ENCODE measurements at regions not wholly inside any gene's neighbourhood (a gene's known extent, or its start where the extent isn't known, plus 50 kb on each side); places are given as distances from the start of the nearest gene placed in this dataset.

DNA sequence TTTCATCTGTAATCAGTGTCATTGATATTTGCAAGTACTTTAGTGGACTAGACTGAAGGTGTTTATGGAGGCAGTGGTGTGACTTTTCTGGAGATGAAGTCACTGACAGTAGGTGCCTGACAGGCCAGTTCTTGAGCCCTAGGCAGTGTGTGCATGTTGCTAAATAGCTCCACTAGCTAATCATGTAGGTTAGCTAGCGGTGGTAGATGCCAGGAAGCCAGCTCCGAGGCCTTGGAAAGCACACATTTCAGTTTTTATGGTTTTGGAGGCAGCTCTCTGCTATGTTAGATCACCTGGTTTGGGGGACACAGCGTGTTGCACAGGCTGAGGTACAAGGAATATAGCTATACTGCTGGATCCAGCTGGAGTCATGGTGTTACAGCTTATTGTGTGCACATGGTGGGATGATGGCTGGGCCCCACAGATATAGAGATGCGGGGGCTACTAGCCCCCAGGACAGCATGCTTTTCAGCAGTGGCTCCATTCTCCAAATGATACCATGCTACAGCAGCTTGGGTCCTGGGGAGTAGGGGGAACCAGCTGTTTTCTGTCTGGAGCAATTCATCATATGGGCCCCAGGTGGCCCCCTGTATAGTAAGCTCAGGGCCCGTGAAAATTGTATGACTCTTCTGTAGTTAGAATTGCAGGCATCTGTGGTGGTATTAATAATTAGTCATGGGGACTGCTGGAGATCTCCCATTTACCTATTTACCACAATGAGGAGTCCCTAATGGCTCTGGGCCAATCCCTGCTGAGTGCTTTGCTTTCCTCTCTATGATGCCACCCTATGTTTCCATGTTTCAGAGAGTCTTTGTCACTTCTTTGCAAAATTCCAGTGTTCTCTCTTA lies 367.2 kb upstream of the LMO3 start:
- no peak for DNase-seq (ENCODE audit: low spot score)

DNA sequence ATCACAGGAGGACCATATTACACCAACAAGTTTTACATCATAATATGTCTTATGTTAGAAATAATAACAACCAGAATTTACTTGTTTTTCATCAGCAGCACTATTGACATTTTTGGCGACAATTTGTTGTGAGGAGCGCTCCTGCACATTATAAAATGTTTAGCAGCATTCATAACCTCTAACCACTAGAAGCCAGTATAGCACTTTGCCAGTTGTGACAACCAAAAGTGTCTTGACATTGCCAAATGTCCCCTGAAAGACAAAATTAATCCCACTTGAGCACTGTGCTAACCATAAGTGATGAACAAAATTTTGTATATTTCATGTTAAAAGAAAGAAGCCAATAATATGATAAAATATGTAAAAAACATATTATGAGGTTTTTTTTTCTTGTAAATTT lies 356.9 kb upstream of the LMO3 start:
- no peak for DNase-seq (ENCODE audit: low spot score)

DNA sequence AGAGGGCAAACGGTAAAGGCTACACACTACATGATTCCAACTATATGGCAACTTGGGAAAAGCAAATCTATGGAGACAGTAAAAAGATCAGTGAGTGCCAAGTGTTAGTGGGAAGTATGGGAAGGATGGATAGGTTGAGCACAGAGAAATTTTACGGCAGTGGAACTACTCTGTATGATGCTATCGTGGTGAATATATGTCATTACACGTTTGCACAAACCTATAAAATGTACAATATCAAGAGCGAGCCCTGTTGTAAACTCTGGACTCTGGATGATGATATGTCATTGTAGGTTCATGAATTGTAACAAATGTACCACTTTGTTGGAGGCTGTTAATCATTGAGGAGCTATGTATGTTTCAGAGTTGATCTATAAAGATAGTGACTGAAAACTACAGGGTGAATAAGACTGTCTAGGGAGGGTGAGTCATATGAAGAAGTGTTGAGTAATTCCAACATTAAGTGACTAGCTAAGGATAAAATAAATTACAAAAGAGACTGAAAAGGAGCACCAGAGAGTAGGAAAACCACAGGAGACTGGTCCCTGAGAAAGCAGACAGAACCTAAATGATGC lies 349.2 kb upstream of the LMO3 start:
- no peak for DNase-seq (ENCODE audit: low spot score)

DNA sequence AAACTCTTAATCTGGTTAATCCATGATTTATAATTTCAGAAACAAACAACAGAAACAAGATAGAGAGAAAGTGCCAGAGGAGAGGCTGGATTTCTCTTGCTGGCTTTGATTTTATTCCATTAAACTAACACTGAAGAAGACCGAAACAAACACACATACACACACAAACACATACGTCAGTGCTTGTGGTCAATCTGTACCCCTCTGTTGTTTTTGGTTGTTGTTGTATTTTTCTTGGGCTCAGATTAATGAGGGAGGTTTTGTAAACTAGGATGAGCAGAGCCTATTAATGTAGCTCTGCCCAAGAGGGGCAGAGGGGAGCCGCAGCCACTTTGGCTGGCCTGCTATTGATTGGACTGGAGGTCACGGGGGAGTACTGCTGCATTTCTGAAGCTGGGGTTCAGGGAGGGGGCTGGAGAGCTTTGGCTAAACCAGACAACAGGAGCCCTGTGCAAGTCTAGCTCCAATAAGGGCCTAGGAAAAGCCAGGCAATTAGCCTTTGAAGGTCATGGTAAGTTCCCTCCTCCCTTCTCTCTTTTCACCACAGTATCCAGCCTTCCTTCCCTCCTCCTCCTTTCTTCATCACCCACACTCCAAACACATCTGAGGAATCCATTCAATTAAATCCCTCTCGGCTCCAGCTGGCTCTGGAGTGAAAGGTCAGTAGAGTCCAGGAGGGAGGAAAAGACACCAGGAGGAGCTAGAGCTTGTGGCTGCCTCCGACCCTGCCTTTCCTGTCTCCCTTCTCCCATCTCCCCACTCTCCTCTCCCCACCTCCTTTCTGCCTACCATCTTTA lies 344.1 kb upstream of the LMO3 start:
- DNase-seq (ENCODE audit: low spot score) = peak; percentile 67

DNA sequence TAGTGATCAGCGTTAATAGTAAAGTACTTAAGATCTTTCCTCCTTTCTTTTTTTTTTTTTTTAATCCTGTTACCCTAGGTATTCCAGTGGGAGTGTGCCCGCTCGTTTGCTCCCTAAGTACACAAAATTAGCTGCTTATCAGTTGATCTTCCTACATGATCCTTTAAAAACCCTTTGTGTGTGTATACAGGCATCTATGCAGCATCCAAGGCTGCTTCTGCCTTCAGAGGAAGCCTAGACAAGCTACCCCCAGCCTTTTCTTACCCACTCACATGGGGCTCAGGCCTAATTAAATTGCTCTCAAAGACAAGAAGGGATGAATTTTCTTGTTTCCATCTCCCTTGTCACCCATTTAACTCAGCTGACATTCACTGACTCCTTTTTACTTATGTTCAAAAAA lies 343.4 kb upstream of the LMO3 start:
- DNase-seq (ENCODE audit: low spot score) = no peak

DNA sequence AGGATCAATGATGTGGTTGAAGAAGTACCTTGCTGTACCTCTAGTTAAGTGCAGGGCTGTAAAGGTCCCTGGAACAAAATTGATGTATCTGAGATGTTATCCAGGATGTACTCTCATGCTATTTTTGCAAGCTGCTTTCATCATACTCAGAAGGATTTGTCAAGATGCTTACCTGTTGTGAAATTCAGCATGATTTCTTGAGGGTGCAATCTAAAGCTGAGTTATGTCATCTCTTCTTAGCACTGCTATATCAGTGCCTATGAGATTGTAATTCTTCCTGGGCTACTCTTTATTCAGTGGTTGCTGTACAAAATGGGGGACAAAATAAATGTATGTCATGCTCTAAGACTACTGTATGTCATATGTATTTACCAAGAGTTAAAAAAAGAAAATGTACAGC lies 340.7 kb upstream of the LMO3 start:
- DNase-seq (ENCODE audit: low spot score) = no peak

DNA sequence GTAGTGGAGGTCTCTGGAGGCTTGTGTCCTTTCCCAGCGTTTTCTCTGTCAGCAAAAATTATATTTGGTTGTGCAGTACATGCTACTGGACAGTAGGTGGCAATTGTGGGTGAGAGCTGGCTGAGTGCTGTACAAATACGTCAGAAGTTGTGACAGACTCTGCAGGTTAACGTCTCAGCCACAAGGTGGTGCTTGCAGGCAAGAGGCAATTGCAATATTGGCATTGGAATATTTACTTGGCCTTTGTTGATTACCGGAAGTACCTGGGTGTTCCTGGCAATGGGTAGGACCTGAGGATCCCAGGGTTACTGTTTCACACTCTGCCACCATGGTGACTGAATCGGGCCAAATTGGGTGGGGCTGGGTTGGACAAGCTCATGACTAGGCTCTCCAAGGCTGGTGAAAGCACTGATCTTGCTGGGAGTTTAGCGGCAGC lies 333.9 kb upstream of the LMO3 start:
- DNase-seq (ENCODE audit: low spot score) = peak; percentile 76

DNA sequence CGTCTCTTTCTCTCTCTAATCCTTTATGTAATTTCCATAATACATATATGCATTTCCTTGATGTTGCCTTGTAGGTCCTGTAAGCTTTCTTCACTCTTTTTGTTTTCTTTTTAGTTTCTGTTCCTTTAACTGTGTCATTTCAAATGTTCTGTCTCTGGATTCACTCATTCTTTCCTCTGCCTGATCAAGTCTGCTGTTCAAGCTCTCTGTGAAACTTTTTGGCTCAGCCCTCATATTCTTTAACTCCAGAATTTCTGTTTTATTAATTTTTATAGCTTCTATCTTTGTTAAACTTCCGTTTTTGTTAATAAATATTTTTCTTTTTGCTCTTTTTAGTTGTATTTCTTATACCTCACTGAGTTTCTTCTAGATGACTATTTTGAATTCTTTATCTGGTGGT lies 321.3 kb upstream of the LMO3 start:
- DNase-seq (ENCODE audit: low spot score) = no peak

DNA sequence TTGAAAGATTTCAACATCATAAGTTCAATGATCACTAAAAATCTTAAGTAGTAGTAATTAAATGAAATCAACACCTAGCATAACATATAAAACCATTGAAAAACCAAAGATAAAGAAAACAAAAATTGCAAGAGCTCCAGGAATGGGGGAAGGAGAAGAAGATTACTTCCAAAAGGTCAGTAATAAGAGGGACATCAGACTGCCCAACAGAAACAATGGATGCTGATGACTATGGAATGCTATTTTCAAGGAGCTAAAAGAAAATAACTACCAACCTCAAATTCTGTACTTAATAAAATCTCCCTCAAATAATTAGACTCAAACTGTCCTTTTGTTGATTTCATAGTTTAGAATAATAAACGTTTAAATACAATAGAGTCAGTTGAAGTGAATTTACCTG lies 314.5 kb upstream of the LMO3 start:
- DNase-seq (ENCODE audit: low spot score) = no peak

DNA sequence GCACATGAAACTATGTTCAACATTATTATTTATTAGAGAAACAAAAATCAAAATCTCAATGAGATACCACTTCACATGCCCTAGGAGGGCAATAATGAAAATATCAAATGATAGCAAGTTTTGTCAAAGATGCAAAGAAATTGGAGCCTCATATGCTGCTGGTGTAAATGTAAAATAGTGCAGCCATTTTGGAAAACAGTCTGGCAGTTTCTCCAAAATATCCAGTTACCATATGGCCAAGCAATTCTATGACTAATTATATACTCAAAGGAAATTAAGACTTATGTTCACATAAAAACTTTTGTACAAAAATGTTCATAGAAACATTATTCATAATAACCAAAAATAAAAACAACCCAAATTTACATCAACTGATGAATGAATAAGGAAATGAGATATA lies 313.6 kb upstream of the LMO3 start:
- DNase-seq (ENCODE audit: low spot score) = no peak

DNA sequence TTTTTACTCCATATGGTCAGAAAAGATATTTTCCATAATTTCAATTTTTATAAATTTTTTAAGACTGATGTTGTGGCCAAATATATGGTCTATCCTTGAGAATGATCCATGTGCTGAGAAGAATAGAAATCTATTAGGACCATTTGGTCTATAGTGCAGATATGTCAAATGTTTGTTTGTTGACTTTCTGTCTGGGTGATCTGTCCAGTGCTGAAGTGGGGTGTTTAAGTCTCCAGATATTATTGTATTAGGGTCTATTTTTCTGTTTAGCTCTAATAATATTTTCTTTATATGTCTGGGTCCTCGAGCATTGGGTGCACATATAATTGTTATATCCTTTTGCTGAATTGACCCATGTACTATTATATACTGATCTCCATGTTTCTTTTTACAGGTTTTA lies 308.9 kb upstream of the LMO3 start:
- DNase-seq (ENCODE audit: low spot score) = no peak

DNA sequence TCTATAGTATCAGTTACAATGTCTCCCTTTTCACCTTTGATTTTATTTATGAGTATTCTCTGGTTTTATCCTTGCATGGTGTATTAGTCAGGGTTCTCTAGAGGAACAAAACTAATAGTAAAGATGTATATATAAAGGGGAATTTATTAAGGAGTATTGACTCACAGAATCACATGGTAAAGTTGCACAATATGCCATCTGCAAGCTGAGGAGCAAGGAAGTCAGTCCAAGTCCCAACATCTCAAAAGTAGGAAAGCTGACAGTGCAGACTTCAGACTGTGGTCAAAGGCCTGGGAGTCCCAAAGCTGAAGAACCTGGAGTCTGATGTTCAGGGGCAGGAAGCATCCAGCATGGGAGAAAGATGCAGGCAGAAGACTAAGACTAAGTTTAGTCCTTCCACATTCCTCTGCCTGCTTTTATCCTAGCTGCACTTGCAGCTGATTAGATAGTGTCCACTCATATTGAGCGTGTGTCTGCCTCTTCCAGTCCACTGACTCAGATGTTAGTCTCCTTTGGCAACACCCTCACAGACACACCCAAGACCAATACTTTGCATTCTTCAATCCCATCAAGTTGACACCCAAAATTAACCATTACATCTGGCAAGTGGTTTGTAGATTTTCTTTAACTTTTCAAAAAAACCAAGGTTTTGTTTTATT lies 308.0 kb upstream of the LMO3 start:
- no peak for DNase-seq (ENCODE audit: low spot score)

DNA sequence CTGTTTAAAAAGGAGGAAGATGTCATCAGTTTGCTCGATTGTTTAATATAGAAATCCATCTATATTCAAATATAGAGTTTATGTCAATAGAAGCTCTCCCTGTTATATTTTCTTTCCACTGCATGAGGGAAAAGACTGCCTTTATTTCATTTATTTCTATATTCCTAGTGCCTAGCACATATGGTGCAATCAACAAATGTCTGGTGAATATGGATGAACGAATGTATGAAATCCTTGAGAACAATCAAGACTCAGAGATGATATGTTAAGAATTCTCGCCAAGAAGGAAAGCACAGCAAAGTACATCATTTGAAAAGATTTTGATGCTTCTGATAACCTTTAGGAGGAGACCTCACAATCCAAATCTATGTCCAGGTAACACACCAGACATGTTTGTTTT lies 296.0 kb upstream of the LMO3 start:
- DNase-seq (ENCODE audit: low spot score) = no peak

DNA sequence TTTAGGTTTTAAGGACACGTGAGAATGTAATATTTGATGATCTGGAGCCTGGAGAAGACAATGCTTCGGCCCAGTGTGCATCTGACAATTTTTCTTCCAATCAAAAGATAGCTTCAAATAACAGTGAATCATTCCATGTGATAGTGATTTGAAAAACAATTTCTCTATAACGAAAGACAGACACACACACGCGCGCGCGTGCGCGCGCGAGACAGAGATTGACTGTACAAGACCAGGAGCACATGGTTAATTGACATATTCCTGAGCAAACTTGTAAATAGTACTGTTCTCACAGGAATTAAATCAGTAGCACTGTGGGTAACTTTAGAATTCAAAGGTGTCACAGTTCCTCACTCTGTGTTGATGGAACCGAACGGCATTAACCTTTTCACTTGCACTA lies 287.5 kb upstream of the LMO3 start:
- no peak for DNase-seq (ENCODE audit: low spot score)

DNA sequence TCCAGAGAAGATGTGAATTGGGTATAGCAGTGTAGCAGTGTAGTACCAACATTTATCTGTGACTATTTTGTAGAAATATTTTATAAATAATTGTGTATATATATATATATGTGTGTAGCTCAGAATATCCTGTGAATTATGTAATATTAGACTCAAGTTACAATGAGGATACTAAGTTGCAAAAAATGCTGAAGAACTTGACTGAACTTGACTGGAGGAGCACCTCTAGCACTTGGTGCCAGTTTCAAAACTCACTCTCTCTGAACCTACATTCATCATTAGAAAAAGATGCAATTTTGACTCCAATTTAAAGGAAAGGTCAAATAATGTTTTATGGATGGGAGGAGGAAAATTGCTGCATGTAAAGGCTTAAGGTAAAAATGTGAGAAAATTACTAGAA lies 285.7 kb upstream of the LMO3 start:
- no peak for DNase-seq (ENCODE audit: low spot score)

DNA sequence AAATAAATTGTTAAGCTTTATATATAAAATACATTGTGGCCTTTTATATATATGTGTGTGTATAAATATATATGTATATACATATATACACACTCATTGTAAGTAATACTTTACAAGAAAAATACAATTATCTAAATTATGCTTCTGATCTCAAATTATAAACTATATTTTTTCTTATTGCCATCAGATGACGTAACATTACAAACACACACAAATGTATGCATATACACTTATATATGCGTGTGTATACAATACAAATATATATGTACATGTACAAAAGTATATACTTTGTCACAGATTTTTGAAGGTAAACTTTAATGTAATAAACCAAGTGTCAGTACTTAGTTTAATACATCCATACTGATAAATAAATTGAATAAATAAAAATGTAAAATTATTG lies 278.9 kb upstream of the LMO3 start:
- DNase-seq (ENCODE audit: low spot score) = no peak

DNA sequence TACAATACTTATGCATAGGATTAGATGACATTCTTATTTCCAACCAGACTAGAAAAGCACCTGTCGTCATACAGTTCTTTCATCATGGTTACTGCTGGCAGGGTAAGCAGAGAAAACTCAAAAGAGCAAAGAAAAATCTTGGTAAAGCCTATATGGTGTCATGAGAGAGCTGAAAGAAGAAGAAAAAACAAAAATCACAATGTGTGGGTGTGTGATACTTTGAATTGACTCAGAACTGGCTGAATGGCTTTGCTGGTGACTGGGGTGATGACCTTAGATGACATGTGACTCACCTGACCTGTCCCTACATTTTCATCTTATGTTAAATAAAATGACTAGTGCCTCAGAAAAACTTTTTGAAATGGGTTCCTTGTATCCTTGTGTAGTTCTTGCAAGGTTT lies 278.1 kb upstream of the LMO3 start:
- no peak for DNase-seq (ENCODE audit: low spot score)

DNA sequence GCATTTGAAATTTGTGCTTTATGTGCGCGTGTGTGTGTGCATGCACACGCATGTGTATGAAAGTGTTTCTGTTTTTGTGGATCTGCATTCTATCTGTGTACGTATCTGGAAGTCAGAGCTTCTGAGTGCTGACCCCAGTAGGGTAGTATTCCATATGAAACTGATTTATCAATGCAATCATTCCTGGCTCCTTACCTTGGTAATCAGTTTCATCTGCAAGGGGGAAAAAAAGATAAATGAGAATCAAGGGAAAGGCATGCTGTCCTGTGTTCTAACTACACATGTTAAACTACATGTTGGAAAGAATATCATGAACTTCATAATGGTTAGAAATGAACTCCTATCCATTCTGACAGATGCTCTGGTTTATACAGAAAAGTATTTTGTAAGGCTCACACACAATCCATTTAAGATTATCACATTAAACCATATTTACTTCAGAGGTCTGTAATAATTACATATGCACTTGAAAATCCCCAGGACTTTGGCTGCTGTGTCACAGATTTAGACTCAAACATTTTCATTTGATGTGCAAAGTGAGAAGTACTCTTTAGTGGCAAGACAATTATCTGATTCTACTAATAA lies 276.1 kb upstream of the LMO3 start:
- DNase-seq (ENCODE audit: low spot score) = no peak

DNA sequence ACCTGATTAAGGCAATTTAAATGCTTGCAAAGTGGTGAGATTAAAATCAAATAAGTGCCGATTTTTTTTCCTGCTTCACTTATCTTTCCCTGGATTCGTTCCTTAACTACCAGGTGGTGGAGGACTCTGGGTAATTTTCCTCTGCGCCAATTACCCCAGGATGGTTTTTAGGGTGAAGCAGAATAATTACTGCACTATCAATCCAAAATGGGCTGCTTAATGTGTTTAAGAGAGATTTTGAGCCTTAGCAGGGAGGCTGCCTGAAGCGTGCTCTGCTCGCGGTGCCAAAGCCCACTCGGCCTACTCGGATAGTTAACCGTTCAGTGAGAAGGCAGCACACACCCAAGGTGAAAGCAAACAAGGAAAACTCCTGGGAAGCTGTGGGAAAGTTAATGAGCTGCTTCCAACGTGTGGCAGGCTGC lies 274.9 kb upstream of the LMO3 start:
- peak; percentile 51 for DNase-seq (ENCODE audit: low spot score)

DNA sequence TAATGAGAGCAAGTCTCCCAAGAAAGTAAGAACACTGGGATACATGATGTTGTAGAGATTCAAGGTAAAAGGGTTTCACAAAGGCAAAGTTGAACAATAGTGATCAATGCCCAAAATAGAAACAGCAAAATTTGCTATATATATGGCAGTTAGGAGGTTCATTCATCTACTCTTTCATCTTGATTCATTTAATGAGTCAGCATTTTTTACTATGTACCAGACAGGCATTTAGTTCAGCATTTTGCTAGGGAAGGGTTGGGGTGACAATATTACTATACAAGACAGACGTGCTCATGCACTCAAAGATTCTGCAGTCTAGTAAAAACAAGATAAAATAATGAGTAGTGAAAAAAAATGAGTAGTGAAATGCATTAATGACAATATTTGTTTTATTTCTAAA lies 264.9 kb upstream of the LMO3 start:
- no peak for DNase-seq (ENCODE audit: low spot score)

DNA sequence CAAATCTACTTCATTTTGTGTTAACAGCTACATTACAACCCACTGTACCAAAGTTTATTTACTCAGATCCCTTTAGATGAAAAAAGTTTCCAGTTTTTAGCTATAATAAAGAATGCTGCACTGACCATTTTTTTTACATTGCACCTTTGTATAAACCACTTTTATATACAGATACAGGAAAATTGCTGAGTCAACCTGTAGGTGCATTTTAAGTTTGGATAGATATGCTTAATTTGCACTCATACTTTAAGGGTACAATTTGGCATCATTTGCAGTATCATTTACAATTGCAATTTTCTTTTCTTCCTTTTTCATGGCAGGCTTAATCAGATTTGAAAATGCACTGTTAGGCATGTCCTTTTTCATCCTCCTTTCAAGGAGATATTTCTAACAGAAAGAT lies 257.8 kb upstream of the LMO3 start:
- DNase-seq (ENCODE audit: low spot score) = no peak

DNA sequence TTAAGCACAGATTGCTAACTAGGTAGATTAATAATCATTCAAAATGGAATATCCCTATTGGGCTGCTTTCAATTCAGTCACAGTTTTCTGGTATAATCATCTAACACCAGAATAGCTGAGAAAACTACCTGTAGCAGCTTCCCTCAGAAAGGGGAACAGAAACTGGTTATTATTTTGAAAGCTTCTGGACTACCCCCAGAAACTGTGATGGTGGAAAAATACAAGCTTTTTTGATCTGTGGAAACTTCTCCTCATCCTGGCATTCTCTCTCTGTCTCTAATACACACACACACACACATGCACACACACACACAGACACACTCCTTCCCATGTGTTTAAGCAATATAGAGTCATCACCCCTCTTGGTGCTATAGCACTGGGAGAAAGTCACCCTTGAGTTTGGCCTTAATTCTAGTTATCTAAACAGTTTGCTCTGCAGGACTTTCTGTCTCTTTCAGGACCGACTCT lies 251.5 kb upstream of the LMO3 start:
- DNase-seq (ENCODE audit: low spot score) = no peak

Measured in ecto neural progenitor cell (in vitro differentiated cells).